ENCODE measurements at regions not wholly inside any gene's neighbourhood (a gene's known extent, or its start where the extent isn't known, plus 50 kb on each side); places are given as distances from the start of the nearest gene placed in this dataset.
"Not testable (repeated sequence)": the region's sequence is repeated elsewhere in the genome, so short reads cannot be mapped to it uniquely, and the experiment has no call there.

- no peak for DNase-seq
These were observed 1506.8 kb downstream of the PCDH18 start for GRCh38 chr4:136025540-136025939.

DNA sequence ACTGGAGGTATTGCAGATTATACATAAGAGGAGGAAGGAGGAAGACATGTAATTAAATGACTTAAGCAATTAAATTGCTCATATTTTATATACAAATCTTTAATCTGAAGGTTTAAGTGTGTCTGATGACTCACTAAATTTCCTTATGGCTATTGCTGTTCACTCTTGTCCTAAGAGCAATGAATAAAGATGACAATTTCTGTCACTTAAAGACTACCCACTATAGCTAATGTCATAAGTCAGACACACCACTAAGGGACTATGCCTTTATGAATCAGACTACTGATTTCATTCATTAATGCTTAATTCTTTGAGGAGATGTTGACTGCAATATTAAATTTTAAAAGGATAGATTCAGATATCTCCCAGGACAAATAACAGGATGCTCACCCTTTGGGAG is 1514.7 kb downstream of the PCDH18 start:
- DNase-seq: no peak

- no peak for DNase-seq
These were observed 1520.1 kb downstream of the PCDH18 start for GRCh38 chr4:136012220-136012619.

GRCh38 chr4:136009258-136009832 is 1522.9 kb downstream of the PCDH18 start:
- no peak for DNase-seq

GRCh38 chr4:136007991-136008390 is 1524.3 kb downstream of the PCDH18 start:
- no peak for DNase-seq

DNA sequence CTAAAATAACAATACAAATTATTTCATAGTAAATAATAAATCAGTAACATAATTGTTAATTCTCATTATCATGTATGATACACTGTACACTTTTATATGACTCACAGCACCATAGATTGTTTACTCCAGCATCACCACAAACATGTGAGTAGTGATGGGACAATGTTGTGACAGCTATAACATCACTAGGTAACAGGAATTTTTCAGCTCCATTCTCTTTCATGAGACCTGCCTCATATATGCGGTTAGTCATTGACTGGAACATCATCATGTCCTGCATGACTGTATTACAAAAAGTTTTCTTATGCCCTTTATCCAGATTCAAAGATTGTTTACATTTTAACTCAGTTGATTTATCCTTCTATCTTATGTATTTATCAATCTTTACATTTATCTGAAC is 1530.0 kb downstream of the PCDH18 start:
- no peak for DNase-seq

- DNase-seq: no peak
These were observed 1530.5 kb downstream of the PCDH18 start for GRCh38 chr4:136001791-136002190.

DNA sequence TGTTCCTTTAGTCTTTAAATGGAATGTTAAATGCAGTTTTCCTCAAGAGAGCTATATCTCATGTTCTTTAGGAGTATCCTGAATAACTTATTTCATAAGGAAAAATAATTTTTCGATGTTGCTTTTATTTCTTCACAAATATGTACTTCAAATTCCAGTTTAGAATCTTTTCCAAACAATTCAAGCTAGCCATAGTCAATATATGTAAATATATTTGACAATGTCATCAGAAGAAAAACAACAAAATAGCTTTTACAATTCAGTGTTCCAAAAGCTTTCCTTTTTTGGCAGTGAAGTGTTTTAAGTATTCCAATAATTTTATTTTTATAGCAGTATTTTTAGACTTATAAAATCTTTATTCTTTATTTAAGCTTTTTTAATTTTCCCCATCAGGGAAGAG is 1532.0 kb downstream of the PCDH18 start:
- peak; percentile 14 for DNase-seq

GRCh38 chr4:135994360-135994759 is 1537.9 kb downstream of the PCDH18 start:
- no peak for DNase-seq

GRCh38 chr4:135976860-135977259 is 1555.4 kb downstream of the PCDH18 start:
- no peak for DNase-seq

DNA sequence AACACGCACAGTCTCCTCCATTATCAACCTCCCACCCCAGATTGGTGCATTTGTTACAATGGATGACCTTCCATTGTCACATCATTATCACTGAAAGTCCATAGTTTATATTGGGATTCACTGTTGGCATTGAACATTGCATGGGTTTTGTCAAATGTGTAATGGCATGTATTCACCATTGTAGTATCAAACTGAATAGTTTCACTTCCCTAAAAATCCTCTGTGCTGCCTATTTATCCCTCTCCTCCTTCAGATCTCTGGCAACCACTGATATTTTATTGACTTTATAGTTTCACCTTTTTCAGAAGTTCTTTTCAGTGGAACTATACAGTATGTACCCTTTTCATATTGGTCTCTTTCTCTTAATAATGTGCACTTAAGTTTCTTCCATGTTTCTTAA is 1565.4 kb downstream of the PCDH18 start:
- DNase-seq: no peak

GRCh38 chr4:135963009-135963408 is 1569.3 kb downstream of the PCDH18 start:
- DNase-seq: no peak

GRCh38 chr4:135949931-135950330 is 1582.4 kb downstream of the PCDH18 start:
- no peak for DNase-seq

- no peak for DNase-seq
These were observed 1583.5 kb downstream of the PCDH18 start for GRCh38 chr4:135948797-135949196.

DNA sequence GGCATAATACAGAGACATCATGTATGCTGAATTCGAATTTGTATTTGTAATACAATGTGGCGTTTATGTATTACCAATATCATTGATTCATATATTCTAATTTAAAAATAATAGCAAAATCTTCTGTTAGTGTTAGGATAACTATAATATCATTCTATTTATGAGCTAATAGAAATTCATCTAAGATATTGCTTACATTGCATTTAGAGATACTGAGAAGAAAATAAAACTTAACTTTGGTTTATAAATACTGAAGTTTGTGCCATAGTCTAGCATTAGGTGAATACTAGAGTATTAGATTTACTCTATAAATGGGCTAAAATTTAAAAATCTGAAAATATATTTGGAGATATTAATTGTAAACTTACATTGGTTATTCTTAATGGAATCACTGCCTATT is 1590.6 kb downstream of the PCDH18 start:
- no peak for DNase-seq

GRCh38 chr4:135934026-135934425 is 1598.3 kb downstream of the PCDH18 start:
- no peak for DNase-seq

GRCh38 chr4:135927651-135928050 is 1604.6 kb downstream of the PCDH18 start:
- no peak for DNase-seq

- no peak for DNase-seq
These were observed 1611.2 kb downstream of the PCDH18 start for GRCh38 chr4:135921081-135921480.

GRCh38 chr4:135917011-135917410 is 1615.3 kb downstream of the PCDH18 start:
- peak; percentile 89 for DNase-seq

DNA sequence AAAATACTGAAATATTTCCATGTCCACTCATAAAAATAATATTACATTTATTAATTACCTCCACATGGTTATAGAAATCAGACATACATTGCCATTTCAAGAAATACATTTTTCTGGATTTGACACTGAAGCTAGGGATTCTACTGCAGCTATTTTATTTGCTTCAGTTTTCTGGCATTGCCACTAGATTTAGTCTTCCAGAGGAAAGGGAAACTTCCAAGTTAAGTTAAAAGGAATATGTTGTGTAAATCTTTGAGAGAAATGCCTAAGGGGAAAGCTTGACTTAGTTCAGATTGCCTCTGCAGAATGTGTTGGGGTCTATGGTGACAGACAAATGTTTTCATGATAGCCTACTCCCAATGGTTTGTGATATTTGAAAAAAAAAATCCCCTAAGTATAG is 1631.3 kb downstream of the PCDH18 start:
- DNase-seq: no peak

DNA sequence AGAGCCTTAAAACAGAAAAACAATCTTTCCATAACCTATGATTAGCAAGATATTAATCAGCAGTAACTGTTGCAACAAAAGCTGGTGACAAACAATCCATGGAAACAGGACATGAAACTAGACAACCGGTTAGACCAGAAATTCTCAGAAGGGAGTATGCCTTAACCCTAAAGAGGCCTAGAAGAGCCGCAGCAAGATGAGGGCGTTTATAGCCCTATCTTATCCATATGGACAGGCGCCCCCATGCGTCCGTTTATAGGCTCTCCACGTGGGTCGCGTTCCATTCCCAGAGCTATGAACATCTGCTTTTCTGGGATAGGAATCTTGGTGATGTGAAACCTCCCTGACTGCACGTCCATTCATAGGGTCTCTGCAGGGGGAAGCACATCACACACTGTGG is 1662.7 kb upstream of the PABPC4L start:
- not testable (repeated sequence) for DNase-seq

DNA sequence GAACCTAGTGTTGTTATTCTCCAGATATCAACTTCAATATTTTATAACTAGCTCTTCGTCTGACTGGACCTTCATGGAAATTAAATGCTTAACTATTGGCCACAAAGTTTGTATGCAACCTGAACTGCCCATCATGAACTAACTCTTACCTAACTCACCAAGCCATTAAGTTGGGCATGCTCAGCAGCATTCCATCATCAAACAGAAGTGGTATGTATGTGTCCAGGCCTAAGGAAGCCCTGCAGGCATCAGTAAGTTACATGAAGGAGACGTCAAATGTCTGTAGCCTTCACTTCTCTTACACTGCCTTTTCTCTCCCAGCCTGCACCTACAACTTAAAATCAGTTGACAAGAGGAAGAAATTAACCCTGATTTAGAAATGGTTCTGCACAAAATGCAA is 1639.2 kb upstream of the PABPC4L start:
- no peak for DNase-seq

- no peak for DNase-seq
These were observed 1638.1 kb upstream of the PABPC4L start for GRCh38 chr4:135839712-135840111.

DNA sequence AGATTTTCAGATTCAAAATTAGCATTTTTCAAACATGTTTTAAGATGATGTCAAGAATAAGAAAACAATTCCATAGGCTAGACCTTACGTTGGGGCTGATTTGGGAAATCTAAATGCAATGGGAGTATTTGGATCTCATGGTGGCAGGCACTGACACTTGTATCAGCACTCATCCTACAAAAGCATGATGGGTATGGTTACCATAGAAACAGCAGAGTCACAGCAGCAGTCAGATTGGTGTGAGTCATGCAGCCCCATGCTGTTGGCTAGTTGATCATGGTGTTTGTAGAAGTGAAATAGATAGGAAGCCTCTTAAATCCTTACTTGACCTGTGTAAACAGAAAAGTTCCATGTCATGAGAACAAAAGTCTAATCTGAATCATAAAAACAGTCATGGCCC is 1637.3 kb upstream of the PABPC4L start:
- no peak for DNase-seq

DNA sequence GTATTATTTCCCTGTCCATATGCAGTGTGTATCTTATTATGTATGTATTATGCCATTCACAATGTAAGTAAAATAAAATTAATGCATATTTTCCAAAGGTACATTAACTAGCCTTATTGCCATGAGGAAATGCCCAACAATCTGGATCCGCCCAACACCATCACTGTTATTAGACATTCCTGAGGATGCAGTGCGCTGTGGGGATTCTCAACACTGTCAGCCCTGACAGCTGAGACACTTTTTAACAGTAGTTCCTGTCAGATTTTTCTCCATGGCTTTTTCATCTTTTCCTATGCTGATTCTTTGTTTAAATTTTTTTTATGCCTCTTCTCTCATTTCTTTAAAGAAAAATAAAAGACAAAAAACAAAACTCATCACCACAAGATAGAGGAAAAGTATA is 1632.9 kb upstream of the PABPC4L start:
- DNase-seq: no peak

Measured in skin of body (tissue), 1 donor.